ENCODE measurements at regions not wholly inside any gene's neighbourhood (a gene's known extent, or its start where the extent isn't known, plus 50 kb on each side); places are given as distances from the start of the nearest gene placed in this dataset.
"Not testable (repeated sequence)": the region's sequence is repeated elsewhere in the genome, so short reads cannot be mapped to it uniquely, and the experiment has no call there.

GRCh38 chr6:85236636-85237035 lies 213.2 kb upstream of the NT5E start:
- H3K4me3 ChIP-seq (ENCODE audit: low read depth, low read length): no peak overlapping the region
- no peak overlapping the region for H3K27ac ChIP-seq
- H3K27me3 ChIP-seq (ENCODE audit: insufficient read depth, low read depth, severe bottlenecking): peaks cover 32% of the 10 kb centered on the region
- no peaks in the 10 kb centered on the region for H3K36me3 ChIP-seq
- DNase-seq: no peak
- no peaks in the 10 kb centered on the region for H3K9me3 ChIP-seq (ENCODE audit: severe bottlenecking)
- TF ChIP-seq CTCF (IDR thresholded peaks at IDR 0.05; ENCODE audit: low read depth, low read length): no peak

DNA sequence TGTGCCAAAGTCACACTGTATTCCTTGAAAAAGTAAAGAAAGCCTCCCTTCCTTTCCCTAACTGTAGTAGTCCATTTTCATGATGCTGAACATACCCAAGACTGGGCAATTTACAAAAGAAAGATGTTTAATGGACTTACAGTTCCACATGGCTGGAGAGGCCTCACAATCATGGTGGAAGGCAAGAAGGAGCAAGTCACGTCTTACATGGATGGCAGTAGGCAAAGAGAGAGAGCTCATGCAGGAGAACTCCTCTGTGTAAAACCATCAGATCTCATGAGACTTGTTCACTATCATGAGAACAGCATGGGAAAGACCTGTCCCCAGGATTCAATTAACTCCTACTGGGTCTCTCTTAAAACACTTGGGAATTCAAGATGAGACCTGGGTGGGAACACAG lies 222.5 kb upstream of the NT5E start:
- not testable (repeated sequence) for H3K27ac ChIP-seq; H3K27me3 ChIP-seq (ENCODE audit: insufficient read depth, low read depth, severe bottlenecking); H3K4me3 ChIP-seq (ENCODE audit: low read depth, low read length); H3K9me3 ChIP-seq (ENCODE audit: severe bottlenecking); DNase-seq; H3K36me3 ChIP-seq

GRCh38 chr6:85212794-85213193 lies 237.1 kb upstream of the NT5E start:
- DNase-seq; H3K4me3 ChIP-seq (ENCODE audit: low read depth, low read length); H3K9me3 ChIP-seq (ENCODE audit: severe bottlenecking); H3K27me3 ChIP-seq (ENCODE audit: insufficient read depth, low read depth, severe bottlenecking); H3K27ac ChIP-seq; H3K36me3 ChIP-seq: not testable (repeated sequence)

- DNase-seq: no peak
- H3K9me3 ChIP-seq (ENCODE audit: severe bottlenecking): no peaks in the 10 kb centered on the region
- no peak for TF ChIP-seq CTCF (IDR thresholded peaks at IDR 0.05; ENCODE audit: low read depth, low read length)
- H3K36me3 ChIP-seq: no peaks in the 10 kb centered on the region
- peaks cover 14% of the 10 kb centered on the region for H3K27me3 ChIP-seq (ENCODE audit: insufficient read depth, low read depth, severe bottlenecking)
- no peak overlapping the region for H3K27ac ChIP-seq
- H3K4me3 ChIP-seq (ENCODE audit: low read depth, low read length): no peak overlapping the region
Measured at GRCh38 chr6:85195243-85195642, 254.6 kb upstream of the NT5E start.

- H3K27me3 ChIP-seq (ENCODE audit: insufficient read depth, low read depth, severe bottlenecking): peaks cover 16% of the 10 kb centered on the region
- TF ChIP-seq CTCF (IDR thresholded peaks at IDR 0.05; ENCODE audit: low read depth, low read length): no peak
- H3K27ac ChIP-seq: no peak overlapping the region
- DNase-seq: no peak
- H3K36me3 ChIP-seq: no peaks in the 10 kb centered on the region
- no peaks in the 10 kb centered on the region for H3K9me3 ChIP-seq (ENCODE audit: severe bottlenecking)
- H3K4me3 ChIP-seq (ENCODE audit: low read depth, low read length): no peak overlapping the region
Measured at GRCh38 chr6:85193339-85193738, 256.5 kb upstream of the NT5E start.

DNA sequence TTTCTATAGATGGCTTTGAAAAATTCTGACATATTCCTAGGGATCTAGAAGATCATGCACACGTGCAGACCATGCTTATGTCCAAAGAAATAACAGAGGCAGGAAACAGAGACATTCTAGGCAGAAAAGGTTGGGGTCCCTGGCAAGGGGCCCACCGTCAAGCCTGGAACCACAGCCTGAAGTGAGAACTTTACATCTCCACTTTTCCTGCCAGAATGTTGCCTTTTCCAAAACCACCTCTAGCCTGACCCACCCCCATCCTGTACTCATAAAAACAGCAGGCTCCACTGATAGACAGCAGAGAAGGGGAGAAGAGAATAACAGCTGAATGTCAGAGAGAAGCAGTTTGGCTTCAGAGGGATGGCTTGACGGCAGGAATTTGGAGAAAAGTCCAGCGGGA lies 257.3 kb upstream of the NT5E start:
- H3K27me3 ChIP-seq (ENCODE audit: insufficient read depth, low read depth, severe bottlenecking): peaks cover 20% of the 10 kb centered on the region
- H3K4me3 ChIP-seq (ENCODE audit: low read depth, low read length): no peak overlapping the region
- DNase-seq: no peak
- TF ChIP-seq CTCF (IDR thresholded peaks at IDR 0.05; ENCODE audit: low read depth, low read length): no peak
- H3K9me3 ChIP-seq (ENCODE audit: severe bottlenecking): no peaks in the 10 kb centered on the region
- no peak overlapping the region for H3K27ac ChIP-seq
- H3K36me3 ChIP-seq: no peaks in the 10 kb centered on the region

GRCh38 chr6:85192186-85192585 lies 257.7 kb upstream of the NT5E start:
- DNase-seq: no peak
- no peak overlapping the region for H3K27ac ChIP-seq
- H3K9me3 ChIP-seq (ENCODE audit: severe bottlenecking): no peaks in the 10 kb centered on the region
- no peak for TF ChIP-seq CTCF (IDR thresholded peaks at IDR 0.05; ENCODE audit: low read depth, low read length)
- no peaks in the 10 kb centered on the region for H3K36me3 ChIP-seq
- no peak overlapping the region for H3K4me3 ChIP-seq (ENCODE audit: low read depth, low read length)
- H3K27me3 ChIP-seq (ENCODE audit: insufficient read depth, low read depth, severe bottlenecking): peaks cover 20% of the 10 kb centered on the region
